ENCODE measurements at regions not wholly inside any gene's neighbourhood (a gene's known extent, or its start where the extent isn't known, plus 50 kb on each side); places are given as distances from the start of the nearest gene placed in this dataset.

GRCh38 chr11:32279672-32280071, 155.7 kb downstream of the WT1 start:
- no peak for DNase-seq

DNA sequence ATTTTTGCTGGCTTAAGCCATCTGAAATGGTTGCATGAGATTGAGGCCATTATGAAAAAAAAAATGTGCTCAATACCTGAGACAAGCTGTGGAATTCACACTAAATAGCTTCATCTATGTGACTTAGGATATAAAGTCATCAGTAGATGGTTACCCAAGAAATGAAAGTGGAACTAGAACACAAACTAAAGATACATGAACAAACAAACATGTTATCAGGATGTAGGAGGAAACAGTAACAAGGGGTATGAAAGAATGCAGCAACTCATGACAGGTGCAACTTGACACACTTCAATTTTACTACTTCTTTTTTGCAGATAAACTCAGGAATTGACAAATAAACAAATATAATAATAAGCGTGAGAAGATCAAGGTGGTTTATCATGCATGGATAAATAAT, 155.0 kb downstream of the WT1 start:
- DNase-seq = no peak

- DNase-seq = no peak
Measured at GRCh38 chr11:32288276-32288675, 147.1 kb downstream of the WT1 start.

DNA sequence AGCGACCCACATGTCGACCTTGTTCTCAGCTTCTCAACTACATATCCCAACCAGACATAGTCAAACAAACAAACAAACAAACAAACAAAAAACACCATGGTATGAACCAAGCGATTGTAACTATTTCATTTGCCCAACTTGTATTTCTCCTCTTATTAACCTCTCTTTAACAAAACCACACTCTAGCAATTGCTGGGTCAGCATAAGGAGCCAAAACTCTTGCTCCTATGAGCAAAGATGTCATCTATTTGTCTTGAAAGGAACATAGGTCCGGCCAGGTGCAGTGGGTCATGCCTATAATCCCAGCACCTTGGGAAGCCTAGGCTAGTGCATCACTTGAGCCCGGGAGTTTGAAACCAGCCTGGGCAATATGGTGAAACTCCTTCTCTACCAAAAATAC, 145.6 kb downstream of the WT1 start:
- no peak for DNase-seq

- DNase-seq = no peak
Measured at GRCh38 chr11:32290783-32291182, 144.6 kb downstream of the WT1 start.

DNA sequence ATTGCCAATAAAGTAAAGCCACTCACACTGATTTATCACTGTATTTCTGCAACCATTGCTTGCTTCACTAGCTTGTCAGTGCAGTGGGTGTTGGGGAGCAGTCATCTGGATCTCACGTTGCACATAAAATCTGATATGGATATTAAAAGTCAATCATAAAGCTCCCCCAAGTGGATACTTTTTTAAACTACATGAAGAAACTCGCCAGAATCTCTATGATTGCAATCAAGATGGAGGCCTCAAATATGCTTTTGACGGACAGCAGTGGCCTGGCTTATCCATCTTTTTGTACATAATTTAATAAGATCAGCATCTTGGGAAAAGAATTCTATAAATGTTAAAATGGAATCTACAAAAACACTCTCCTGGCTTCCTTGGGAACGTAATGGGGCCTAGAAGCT, 137.7 kb downstream of the WT1 start:
- DNase-seq = peak; percentile 30

DNA sequence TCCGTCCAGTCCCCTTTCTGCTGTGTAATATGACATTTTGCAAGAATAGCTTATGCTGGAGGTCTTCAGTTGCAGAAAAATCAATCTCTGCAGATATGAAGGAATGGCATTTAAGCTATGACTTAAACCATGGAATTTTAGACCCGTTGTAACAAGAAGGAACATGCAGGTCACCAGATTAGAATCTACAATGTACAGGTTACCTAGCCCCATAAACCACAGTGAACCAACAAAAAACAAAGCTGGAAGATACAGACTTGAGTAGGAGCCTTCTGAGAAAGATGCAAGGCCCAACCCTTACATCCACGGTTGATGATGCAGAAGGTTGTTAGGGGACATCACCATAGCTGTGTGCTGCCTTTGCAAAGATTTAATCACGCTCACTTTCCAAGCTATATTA, 132.5 kb downstream of the WT1 start:
- no peak for DNase-seq

GRCh38 chr11:32304521-32304920, 130.8 kb downstream of the WT1 start:
- no peak for DNase-seq

DNA sequence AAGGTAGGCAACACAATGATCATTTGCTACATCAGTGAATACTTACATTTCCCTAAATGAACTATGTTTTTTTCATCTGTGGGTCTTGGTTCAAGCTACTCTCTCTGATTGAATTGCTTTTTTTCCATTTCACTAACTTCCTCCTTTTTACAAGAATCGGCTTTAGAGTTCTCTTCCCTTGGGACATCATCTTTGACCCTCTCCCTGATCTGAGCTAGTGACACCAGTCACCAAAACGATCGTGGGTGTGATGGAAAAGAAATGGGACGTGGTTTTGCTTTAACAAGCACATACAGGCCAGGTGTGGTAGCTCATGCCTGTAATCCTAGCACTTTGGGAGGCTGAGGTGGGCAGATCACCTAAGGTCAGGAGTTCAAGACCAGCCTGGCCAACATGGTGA, 129.9 kb downstream of the WT1 start:
- DNase-seq = no peak

- no peak for DNase-seq
Measured at GRCh38 chr11:32307471-32307870, 127.9 kb downstream of the WT1 start.

DNA sequence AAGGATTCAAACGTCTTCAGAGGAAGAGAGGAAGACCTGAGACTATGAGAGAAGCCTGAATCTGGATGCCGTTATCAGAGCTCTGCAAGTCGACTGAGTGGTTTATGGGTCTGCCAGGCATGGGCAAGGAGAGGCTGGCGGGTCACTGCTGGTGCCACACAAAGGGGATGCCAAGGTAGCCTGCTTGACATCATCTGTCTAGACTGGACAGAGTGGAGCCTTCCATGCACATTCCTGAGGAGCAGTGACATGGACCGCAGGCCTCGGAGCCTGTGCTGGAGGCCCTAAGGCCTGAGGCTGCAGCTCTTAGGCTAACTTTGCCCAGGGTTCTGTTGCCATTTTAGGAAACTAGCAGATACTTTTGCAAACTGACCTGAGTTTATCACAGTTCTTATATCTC, 127.4 kb downstream of the WT1 start:
- DNase-seq = no peak

GRCh38 chr11:32309530-32310213, 125.7 kb downstream of the WT1 start:
- no peak for DNase-seq

DNA sequence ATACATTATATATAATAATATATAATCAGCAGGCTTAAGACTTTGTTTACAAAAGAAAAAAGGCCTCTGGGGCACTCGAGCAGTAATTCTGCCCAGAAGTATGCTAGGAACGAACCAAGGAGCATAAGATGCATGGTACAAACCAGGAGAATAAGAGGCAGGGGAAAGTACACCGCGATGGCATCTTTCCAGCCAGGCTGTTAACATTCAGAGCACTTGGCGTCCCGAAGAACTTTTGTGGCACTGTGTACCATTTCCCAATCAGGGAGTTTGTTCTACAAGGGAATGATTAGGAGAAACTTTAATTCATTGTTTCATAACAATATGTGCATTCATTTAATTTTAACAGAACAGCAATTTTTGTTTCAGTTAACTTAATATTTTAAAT, 125.1 kb downstream of the WT1 start:
- no peak for DNase-seq

DNA sequence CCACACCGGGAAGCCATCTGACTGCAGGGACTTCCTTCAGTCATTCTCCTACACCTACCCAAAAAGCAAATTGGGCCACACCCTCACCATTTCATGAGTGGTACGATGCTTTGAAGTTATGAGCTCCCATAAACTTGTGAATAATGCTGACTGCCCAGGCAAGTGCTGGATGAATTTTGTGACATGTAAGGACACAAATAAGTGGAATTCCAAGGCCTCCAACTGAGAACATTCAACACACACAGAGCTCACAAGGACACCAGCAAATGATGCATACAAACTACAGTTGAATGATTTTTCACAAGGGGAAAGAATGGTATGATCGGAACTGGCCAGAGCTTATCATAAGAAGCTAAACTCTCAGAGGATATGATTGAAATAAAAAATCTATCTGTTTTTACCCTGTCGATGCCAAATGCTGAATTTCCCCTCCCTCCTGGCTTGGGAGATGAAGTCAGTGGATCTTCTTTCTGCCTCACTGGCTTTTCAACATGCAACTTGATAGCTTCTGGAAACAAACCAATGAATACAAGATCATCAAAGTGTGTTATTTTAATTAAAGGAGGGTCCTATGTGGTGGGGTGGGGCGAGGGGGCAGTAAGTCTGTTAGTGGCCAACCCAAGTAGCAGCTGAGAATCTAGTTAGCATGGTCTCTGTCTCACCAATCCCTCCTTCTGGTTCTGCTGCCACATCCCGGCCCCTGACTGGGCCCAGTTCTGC, 123.8 kb downstream of the WT1 start:
- no peak for DNase-seq

DNA sequence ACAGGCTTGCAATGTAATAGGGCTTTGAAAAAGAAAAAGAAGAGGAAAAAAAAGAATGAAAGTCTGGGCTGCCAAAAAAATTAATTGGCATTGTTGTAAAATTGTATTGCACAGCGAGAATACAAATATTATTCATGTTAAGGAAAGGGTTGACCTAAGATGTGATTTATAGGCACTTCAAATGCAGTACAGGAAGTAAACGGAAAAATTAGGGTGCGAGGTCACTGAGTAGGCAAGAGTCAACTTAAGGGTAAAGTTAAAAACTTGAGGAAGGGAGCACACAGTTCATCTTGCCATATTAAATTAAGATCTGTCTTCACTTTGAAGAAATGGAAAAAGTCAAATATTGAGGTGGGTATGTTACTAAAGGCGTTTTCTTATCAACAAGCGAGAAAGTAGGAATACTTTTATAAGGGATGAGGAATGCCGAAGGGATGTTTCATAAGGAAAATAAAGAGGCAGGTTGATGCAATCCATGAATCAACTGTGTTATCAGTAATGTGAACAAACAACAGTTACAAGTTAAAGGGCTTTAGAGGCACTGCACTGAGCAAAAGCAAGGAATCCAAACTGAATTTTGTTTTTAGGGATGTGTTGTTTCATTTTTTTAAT, 123.0 kb downstream of the WT1 start:
- DNase-seq = no peak

DNA sequence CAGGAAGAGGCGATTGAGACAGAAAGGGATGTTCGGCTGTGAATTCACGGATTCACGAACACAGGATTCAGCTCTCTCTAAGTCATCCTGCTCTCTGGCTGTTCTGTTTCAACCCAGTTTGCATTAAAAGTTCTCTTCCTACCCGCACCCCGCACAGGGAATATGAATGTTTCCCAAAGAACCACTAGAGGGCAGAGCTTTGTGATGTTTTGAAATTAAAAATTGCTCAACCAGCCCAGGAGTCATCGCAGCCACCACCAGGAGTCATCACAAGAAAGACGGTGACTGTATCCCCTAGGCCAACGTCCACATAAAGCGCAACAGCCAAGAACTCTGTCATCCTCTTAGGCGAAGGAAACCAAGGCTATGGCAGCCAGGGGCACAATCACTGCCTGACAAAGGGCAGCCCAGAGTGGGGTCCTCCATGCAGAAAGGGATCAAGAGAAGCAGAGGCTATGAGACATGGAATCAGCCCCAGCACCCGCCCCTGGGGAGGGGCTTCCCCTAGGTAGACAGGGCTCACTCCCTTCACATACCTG, 122.4 kb downstream of the WT1 start:
- peak; percentile 58 for DNase-seq

- DNase-seq = no peak
Measured at GRCh38 chr11:32313477-32313876, 121.9 kb downstream of the WT1 start.

- no peak for DNase-seq
Measured at GRCh38 chr11:32315121-32315520, 120.2 kb downstream of the WT1 start.

DNA sequence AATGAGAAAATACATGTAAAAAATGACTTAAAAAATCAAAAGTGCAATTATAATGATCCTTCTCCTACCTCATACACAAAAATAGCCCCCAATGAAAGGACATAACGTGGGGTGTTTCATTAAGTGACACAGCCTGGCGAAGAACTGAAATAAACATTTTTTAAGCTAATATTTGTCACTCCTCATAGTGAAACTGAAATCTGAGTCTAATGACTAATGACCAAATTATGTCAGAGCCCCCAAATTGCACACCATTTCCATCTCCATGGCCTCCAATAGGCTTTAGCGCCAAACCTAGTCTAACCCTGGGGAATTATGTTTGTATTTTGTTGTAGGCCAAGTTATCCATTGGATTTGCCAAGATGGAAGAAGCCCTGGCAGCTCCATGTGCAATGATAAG, 119.1 kb downstream of the WT1 start:
- no peak for DNase-seq

- peak; percentile 5 for DNase-seq
Measured at GRCh38 chr11:32316858-32317642, 118.3 kb downstream of the WT1 start.

GRCh38 chr11:32317643-32318042, 117.7 kb downstream of the WT1 start:
- DNase-seq = no peak

GRCh38 chr11:32318071-32319055, 117.0 kb downstream of the WT1 start:
- no peak for DNase-seq
